ENCODE measurements at regions not wholly inside any gene's neighbourhood (a gene's known extent, or its start where the extent isn't known, plus 50 kb on each side); places are given as distances from the start of the nearest gene placed in this dataset.

DNA sequence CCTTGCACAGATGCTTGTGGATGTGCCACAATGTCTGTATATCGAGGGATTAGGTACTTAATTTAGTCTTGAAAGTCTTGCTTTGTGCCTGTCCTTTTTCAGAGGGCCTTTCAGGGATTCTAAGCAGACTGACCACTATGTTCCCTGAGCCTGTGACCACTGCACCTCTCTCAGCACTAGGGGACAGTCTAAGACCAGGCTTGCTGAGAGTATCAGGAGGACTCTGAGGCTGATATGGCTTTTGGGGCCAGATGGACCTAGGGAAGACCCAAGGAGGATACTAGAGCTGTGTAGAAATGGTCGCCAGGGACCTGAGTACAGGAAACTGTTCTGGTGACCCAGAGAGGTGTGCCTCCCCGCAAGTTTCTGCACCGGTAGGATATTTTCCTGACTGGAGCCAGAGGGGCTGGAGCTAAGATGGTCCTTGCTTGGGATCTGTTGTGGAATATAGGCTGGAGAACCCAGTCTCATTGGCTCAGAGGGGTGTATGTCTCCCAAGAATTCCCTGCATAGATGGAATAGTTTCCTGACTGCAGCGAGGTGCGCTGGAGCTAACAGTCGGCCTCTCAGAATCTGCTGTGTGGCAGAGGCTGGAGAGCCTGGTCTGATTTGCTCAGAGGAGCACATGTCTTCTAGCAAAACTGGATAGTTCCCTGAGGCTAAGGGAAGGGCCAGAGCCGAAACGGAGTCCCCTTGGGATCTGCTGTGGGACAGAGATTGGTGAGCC is 213.2 kb upstream of the DCBLD2 start:
- TF ChIP-seq, protein P1, sequence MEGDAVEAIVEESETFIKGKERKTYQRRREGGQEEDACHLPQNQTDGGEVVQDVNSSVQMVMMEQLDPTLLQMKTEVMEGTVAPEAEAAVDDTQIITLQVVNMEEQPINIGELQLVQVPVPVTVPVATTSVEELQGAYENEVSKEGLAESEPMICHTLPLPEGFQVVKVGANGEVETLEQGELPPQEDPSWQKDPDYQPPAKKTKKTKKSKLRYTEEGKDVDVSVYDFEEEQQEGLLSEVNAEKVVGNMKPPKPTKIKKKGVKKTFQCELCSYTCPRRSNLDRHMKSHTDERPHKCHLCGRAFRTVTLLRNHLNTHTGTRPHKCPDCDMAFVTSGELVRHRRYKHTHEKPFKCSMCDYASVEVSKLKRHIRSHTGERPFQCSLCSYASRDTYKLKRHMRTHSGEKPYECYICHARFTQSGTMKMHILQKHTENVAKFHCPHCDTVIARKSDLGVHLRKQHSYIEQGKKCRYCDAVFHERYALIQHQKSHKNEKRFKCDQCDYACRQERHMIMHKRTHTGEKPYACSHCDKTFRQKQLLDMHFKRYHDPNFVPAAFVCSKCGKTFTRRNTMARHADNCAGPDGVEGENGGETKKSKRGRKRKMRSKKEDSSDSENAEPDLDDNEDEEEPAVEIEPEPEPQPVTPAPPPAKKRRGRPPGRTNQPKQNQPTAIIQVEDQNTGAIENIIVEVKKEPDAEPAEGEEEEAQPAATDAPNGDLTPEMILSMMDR (IDR thresholded peaks at IDR 0.05) = no peak
- TF ChIP-seq POLR2AphosphoS5 (IDR thresholded peaks at IDR 0.05) (no peak), POLR2A (IDR thresholded peaks at IDR 0.05) (no peak)

All from upper lobe of left lung (tissue), 4 donors.